Retina (tissue), 1 donor: ENCODE measurements at regions not wholly inside any gene's neighbourhood (a gene's known extent, or its start where the extent isn't known, plus 50 kb on each side); places are given as distances from the start of the nearest gene placed in this dataset.

Source experiments
- DNase-seq: peaks from one replicate; pipeline ENCODE4 v3.0.0-alpha.2; 2016

- no peak for DNase-seq
These were observed 180.3 kb downstream of the CMPK2 start for GRCh38 chr2:6685447-6685846.

GRCh38 chr2:6692056-6692455, 173.7 kb downstream of the CMPK2 start:
- no peak for DNase-seq

- DNase-seq = no peak
These were observed 172.9 kb downstream of the CMPK2 start for GRCh38 chr2:6692819-6693218.

- no peak for DNase-seq
These were observed 171.2 kb downstream of the CMPK2 start for GRCh38 chr2:6694555-6694954.

- no peak for DNase-seq
These were observed 165.4 kb downstream of the CMPK2 start for GRCh38 chr2:6700335-6700734.

- no peak for DNase-seq
These were observed 161.6 kb downstream of the CMPK2 start for GRCh38 chr2:6704077-6704476.

- no peak for DNase-seq
These were observed 144.3 kb downstream of the CMPK2 start for GRCh38 chr2:6721395-6721794.

GRCh38 chr2:6722574-6722973, 143.1 kb downstream of the CMPK2 start:
- DNase-seq = no peak

GRCh38 chr2:6723865-6724604, 141.7 kb downstream of the CMPK2 start:
- DNase-seq = no peak

GRCh38 chr2:6724605-6725140, 141.0 kb downstream of the CMPK2 start:
- DNase-seq = no peak

- DNase-seq = no peak
These were observed 137.6 kb downstream of the CMPK2 start for GRCh38 chr2:6728156-6728555.

- DNase-seq = no peak
These were observed 135.7 kb downstream of the CMPK2 start for GRCh38 chr2:6730003-6730402.

- DNase-seq = peak; percentile 46
These were observed 134.8 kb downstream of the CMPK2 start for GRCh38 chr2:6730649-6731532.

GRCh38 chr2:6739547-6739946, 126.2 kb downstream of the CMPK2 start:
- no peak for DNase-seq

- no peak for DNase-seq
These were observed 124.5 kb downstream of the CMPK2 start for GRCh38 chr2:6741229-6741628.

- DNase-seq = no peak
These were observed 121.7 kb downstream of the CMPK2 start for GRCh38 chr2:6744038-6744437.

GRCh38 chr2:6747433-6747832, 118.3 kb downstream of the CMPK2 start:
- no peak for DNase-seq

- no peak for DNase-seq
These were observed 117.2 kb downstream of the CMPK2 start for GRCh38 chr2:6748406-6749067.

- DNase-seq = no peak
These were observed 115.7 kb downstream of the CMPK2 start for GRCh38 chr2:6749962-6750361.

GRCh38 chr2:6750411-6751158, 115.1 kb downstream of the CMPK2 start:
- no peak for DNase-seq

GRCh38 chr2:6754419-6754818, 111.3 kb downstream of the CMPK2 start:
- peak; percentile 7 for DNase-seq

- DNase-seq = no peak
These were observed 110.3 kb downstream of the CMPK2 start for GRCh38 chr2:6755456-6755855.

GRCh38 chr2:6757215-6757614, 108.5 kb downstream of the CMPK2 start:
- DNase-seq = no peak
